HG03432 (cell line): ENCODE measurements at regions not wholly inside any gene's neighbourhood (a gene's known extent, or its start where the extent isn't known, plus 50 kb on each side); places are given as distances from the start of the nearest gene placed in this dataset.

ENCODE experiments used
- ATAC-seq: cut with Tn5 transposase; IDR thresholded peaks from one replicate; pipeline ENCODE4 v1.9.1; 2021; ENCODE audit warnings: mild to moderate bottlenecking, moderate library complexity; ENCODE audit not compliant: unreplicated experiment

DNA sequence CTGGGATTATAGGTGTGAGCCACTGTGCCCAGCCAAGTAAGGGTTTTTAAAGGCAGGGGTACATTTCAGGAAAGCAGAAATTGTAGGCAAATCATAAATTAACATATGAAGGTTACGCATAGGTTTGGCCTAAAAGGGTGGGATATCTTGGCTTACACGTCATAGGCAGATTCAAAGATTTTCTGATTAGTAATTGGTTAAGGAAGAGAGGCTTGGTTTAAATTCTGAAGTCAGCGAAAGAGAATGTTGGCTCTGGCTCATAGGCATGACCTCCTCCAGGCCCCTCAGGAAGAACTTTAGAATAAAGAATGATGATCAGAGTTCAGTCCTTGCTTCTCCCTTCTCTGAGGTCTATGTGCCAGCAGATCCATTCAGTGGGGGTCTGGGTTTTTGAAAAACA, 124.8 kb upstream of the RBBP6 start:
- no peak for ATAC-seq

DNA sequence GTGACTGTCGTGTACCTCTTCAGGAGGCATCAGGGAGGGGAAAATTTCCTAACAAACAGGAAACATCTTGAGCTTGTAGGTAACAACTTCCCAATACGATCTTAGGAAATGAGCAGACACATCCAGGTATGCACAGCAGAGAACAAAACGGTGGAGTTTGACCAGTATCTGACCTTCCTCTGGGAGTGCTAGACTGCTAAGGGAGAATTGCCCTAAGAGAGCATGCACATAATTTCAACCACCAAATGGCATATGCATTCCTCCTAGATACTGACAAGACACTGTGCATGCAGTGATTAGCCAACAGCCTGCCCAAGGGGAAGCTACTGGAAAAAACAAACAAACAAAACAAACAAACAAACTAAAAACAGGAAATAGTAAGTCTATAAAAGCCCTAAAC, 120.6 kb upstream of the RBBP6 start:
- ATAC-seq = no peak

DNA sequence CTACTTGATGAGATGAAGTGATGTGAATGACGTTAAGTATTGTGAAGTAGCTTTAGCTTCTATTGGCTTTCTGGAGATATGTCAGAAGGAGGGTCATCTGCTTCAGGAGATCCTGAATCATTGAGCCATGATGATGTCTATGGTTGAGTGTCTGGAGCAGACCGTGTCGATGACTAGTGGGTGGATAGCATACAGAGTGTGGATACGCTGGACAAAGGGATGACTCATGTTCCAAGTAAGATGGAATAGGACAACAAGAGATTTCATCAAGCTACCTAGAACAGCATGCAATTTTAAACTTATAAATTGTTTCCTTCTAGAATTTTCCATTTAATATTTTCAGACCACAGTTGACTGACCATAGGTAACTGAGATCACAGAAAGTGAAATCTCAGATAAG, 116.1 kb upstream of the RBBP6 start:
- no peak for ATAC-seq

DNA sequence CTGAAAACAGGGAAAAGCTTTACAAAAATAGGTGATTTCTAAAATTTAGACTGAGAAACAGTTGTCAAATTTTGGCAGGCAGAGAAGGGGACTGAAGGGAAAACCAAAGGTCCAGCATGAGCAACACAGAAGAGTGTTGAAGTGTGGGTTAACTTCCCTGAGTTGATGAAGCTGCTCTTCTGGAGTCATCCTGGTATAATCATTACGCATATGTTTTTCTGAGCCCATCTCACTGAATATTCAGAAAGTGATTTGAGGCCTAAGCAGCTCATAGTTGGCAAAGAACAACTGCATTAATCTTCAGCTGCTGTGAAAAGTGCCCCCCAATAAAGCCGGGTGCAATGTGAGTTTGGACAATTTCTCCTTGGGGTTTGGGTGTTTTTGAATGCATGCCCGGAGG, 115.0 kb upstream of the RBBP6 start:
- no peak for ATAC-seq

DNA sequence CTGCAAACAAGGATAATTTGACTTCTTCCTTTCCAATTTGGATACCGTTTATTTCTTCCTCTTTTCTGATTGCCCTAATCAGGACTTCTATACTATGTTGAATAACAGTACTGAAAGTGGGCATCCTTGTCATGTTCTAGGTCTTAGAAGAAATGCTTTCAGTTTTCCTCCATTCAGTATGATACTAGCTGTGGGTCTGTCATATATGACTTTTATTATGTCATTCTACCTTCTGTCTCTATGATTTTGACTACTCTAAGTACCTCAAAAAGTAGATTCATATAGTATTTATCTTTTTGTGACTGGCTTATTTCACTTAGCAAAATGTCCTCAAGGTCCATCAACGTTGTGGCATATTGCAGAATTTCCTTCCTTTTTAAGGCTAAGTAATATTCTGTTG, 111.5 kb upstream of the RBBP6 start:
- ATAC-seq = no peak

DNA sequence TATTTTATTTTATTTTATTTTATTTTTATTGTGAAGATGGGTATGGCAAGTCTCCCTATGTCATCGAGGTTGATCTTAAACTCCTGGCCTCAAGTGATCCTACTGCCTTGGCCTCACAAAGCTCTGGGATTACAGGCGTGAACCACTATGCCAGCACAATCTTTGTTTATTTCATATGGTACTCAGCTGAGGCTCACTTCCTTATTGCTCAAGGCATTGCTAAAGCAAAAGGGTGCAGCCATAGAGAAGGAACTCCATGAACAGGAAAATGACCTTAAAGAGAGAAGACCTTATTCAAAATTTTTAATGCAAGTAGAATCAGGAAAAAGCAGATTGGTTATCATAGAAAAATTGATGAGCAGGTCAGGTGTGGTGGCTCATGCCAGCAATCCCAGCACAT, 110.6 kb upstream of the RBBP6 start:
- no peak for ATAC-seq

DNA sequence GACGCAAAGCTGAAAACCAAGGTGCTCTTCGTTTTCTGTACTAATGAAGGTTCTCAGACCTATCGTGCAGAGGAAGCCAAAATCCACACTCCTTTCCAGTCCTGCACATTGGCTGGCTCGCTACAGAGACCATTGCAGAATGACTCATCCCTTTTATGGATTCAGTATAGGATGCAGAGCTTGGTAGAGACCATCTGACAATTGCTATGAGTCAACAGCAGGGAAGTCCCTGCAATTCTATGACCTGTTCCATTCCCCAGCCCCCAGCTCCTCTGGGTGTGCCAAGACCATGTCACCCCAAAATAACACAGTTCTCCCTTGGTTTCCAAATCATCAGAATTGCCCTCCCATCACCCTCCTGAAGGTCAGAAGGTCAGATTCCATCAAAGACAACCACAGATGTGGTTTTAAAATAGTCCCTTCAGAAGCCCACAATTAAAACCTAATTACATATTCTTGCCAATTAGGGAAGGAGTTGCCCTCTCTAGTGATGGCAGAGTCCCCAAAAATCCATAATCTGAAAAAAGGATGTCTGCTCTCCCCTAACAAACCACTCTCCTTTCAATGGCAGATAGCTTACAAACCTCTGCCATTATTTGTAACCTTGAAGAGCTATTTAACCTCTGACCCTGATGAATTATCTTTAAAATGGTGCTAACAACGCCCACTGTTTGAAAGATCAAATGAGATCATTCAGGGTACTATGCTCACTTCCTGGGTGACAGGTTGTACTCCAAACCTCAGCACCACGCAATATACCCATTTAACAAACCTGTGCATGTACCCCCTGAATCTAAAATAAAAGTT, 108.2 kb upstream of the RBBP6 start:
- ATAC-seq = peak; percentile 67

DNA sequence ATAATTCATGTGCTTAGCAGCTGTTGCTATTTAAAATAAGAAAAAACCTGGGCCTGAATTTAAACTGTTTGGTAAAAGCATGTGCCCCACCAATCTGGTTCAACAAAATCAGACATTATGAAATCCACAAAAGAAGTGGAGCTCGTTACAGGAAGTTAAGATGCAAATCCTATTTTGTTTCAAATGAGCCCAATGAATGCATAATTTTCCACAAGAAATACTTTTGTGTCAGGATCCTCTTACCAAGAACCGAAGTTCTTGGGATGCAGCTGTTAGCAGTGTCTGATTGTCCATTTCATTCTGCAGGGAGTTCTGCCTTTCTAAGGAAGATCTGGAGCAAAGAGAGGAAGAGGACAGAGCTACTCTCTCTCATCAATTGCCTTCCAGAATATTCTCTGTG, 105.7 kb upstream of the RBBP6 start:
- no peak for ATAC-seq

DNA sequence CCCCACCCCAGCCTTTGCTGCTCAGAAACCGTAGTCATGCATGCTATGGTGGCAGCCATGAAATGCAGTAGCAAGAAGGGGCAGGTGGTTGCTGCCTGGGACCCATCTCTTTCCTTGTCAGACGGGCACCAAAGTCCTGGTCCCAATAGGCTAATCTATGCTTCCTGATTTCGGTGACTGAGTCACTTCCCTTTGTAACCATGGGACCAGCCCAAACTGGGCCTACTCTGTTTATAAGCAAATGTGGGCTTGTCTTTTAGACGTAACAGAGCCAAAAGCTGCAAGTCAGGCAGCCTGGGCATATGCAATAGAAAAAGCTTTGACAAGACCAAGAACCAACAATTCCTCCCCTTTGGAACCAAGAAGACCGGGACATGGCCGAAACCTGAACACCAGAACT, 99.1 kb upstream of the RBBP6 start:
- no peak for ATAC-seq

DNA sequence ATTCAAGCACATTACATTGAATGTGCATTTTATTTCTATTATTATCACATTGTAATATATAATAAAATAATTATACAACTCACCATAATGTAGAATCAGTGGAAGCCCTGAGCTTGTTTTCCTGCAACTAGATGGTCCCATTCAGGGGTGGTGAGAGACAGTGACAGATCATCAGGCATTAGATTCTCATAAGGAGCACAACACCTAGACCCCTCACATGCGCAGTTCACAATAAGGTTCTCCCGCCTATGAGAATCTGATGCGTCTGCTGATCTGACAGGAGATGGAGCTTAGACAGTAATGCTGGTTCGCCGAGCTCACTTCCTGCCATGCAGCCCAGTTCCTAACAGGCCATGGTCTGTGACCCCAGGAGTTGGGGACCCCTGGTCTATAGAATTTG, 96.7 kb upstream of the RBBP6 start:
- no peak for ATAC-seq

DNA sequence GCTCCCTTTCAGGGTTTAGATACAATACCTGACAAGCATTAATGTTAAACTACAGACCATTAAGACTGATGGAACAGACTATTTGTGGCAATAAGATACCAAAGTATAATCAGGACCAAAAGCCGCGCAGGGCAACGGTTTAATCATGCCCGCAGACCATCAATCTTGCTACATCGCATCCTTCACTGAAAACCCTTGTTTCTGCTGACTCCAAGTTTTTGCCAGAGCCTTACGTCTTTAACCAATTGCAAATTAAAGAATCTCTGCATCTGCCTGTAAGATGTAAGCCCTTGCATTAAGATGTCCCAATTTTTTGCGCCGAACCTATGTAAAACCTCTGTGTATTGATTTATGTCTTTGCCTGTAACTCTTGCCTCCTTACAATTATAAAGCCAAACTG, 94.2 kb upstream of the RBBP6 start:
- ATAC-seq = no peak

DNA sequence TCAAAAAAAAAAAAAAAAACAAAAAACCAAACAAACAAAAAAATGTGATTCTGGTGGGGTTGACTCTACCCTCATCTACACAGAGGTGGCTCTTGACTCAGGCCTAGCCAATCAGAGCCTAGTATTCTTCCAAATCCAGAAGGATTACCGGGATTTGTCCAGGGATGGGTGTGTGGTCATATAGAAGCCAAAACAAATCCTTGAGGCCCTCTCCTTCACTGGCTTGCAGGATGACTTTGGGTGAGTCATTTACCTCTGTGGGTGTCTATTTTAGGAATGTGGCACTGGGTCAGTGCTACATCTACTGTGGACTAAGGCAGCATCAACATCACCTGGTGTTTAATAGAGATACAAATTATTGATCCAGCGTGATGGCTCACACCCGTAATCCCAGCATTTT, 93.2 kb upstream of the RBBP6 start:
- ATAC-seq = no peak

DNA sequence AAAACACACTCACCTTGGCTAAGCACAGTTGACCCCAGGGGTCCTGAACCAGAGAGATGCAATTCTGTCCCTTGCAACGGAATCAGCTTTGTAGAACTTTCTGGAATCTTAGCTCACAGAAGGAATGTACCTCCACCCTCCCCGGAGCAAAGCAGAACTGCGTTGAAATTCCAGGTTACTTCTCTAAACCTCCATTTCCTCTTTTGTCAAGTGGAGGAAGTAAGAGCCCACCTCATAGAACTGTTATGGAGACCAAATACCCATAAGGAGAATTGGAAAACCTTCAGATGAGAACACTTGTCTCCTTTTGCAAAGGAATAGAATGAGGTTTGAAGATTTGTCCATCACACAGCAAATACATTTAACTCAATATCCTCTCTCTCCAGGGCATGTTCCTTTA, 86.6 kb upstream of the RBBP6 start:
- ATAC-seq = no peak

DNA sequence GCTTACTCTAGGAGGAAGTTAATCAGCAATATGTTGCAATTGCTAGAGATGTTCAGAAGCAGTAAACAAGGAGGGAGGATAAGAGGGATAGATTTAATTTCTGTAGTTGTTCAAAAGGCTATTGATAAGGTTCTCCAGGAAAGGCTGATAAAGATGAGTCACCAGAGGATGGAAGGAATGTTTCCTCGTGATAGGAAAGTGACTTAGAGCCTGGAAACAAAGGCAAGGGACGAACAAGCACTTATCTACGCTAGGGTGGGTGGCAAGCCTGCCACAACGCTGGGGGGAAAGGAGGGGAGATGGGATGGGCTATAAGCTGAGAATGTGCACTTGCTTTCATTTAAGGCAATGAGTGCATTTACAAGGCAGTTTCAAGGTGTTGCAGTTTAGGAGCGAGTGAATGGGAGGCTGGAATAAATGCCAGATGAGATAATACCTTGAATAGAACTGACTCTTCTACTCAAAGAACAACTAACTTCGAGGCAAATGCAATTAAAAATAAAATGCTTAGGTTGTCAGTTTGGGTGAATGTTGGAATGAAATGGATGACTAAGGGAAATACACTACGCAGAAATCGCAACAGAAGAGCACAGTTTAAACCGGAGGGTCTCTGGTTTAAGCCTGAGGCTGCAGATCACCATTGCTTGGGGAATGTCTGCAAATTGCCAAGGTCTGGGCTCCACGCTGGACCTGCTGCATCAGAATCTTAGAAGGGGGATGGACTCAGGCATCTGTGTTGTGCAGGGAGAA, 76.0 kb upstream of the RBBP6 start:
- no peak for ATAC-seq

DNA sequence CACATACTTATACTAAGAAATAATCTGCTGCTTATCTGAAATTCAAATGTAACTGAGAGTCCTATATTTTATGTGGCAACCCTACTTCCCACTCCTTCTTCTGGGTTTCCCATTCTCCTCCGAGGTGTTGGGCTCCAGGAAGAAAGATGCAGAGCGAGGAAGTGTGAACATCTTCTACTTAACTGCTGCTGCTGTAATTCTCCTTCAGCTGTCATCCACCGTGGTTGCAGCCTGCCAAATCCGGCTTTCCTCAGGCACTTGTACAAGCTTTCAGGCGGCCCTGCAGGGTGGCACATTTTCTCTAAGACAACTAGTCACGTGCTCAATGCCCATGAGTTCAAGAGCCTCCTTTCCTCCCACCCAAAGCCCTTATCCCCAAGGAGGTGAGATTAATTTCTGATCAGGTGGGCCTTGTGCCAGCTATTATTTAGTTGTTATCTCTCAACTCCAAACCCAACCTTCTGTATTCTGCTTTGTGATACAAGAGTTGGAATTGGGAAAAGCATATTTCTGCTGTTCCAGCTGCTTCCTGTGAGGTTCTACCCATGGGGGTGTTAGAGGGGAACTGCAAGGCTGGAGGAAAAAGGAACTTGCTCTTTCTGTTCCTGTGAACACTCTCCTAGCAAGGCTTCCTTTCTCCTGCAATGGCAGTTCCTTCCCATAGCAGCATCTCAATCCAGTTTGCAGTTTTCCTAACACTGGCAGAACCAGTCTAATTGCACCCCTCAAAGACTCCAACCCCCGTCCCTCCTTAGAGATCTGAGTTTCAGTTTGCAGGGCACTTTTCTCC, 67.6 kb upstream of the RBBP6 start:
- ATAC-seq = no peak

DNA sequence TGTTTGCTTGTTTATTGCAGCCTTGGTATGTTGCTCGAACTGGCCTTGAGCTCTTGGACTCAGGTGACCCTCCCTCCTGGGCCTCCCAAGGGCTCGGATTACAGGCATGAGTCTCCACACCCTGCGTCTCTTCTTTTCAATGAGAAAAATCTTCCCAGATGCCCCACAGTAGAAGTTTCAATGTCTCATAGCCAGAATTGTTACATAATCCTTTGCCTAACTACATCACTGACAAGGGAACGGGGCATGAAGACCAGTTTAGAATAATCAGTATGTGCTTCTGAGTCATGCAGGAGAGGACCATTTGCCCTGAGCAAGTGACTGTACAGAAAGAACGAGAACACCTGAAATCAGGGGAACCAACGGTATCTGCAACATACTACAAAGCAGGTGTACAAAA, 61.9 kb upstream of the RBBP6 start:
- ATAC-seq = no peak

DNA sequence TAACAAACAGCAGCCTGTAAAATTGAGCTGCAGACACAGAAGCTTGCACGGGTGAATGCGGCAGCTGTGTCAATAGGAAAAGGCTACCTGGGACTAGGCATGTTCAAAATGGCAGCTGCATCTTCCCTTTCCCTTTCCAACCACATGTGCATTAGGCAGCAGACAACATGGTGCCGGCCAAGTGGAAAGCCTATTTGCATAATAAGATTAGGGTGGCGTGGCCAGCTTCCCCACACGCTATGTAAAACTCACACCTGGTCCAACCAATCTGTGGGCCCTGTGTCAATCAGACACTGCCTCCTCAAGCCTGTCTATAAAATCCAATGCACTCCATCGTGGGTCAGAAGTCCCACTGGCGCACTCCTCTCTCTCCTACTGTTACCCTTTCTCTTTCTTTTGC, 61.0 kb upstream of the RBBP6 start:
- no peak for ATAC-seq

DNA sequence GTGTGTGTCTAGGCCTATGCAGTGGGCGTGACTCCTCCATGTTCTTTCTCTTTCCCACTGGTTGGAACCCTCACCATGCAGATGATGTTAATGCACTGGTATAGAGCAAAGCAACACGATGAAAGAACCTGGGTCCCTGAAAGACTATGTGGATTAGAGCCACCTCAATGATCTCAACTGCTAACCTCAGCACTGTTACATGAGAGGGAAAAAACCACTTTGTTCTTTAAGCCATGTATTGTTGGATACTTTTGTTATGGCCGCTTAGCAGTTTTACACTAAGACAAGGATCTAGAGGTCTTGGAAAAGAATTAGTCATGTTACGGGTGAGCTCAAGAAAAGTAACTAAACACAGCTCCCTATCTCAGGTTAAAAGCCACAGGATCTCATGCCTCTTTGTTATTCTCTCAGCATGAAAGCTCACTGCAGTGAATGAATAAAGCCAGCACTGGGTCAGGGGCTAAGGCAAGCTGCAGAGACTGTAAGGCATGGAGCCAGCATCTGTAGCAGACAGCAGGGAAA, 56.6 kb upstream of the RBBP6 start:
- no peak for ATAC-seq

DNA sequence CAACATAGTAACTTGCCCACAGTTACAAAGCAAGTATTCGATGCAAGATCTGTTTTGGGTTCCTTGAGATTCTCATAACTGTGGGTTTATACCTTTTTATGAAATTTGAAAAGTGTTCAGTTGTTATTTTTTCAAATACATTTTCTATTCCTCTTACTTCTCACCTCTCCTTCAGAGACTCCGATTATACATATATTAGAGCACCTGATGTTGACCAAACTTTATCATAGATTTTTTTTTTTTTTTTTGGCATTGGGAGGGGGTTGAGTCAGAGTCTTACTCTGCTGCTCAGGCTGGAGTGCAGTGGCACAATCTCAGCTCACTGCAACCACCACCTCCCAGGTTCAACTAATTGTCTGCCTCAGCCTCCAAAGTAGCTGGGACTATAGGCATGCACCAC, 51.3 kb upstream of the RBBP6 start:
- ATAC-seq = no peak
